HG02678 (cell line): ENCODE measurements at regions not wholly inside any gene's neighbourhood (a gene's known extent, or its start where the extent isn't known, plus 50 kb on each side); places are given as distances from the start of the nearest gene placed in this dataset.
A peak's percentile ranks its signal among the peaks of the same experiment; 100 is the strongest.
"Not testable (repeated sequence)": the region's sequence is repeated elsewhere in the genome, so short reads cannot be mapped to it uniquely, and the experiment has no call there.

Source experiments
- ATAC-seq: cut with Tn5 transposase; IDR thresholded peaks from one replicate; pipeline ENCODE4 v1.9.1; 2021; ENCODE audit warnings: mild to moderate bottlenecking, moderate library complexity; ENCODE audit not compliant: unreplicated experiment

DNA sequence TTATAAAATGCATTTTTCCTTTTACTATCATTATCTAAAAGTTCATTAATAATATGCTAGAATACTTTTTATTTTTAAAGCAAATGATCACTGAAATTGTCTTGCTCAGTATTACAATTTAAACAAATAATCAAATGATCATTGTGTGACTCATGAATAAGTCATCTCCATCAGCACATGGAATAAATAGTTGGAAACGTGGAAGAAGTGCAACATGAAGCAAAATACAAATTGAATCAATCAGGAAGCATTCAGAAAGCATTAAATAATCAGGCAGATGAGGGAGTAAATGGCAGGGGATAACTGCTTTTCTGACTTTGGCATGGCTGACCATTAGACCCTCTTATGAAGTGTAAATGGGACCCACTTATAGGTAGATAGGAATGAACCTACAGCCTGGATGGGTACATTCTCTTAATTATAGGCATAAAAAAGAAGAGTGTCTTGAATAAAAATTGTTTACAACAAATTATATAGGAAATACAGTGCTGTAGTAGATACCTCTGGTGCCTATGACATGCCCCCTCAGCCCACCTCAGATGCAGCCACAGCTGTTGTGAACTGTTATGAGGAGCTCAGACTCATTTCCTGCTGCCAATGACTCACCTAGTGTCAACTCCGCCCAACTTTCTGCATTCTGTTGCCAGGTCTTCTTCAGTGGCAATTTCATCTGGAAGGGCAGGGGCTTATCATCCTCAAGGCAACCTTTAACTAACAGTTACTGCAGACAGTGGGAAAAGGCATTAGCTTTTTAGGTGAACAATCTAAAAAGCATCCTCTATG, 936.0 kb downstream of the TRIB2 start:
- no peak for ATAC-seq

DNA sequence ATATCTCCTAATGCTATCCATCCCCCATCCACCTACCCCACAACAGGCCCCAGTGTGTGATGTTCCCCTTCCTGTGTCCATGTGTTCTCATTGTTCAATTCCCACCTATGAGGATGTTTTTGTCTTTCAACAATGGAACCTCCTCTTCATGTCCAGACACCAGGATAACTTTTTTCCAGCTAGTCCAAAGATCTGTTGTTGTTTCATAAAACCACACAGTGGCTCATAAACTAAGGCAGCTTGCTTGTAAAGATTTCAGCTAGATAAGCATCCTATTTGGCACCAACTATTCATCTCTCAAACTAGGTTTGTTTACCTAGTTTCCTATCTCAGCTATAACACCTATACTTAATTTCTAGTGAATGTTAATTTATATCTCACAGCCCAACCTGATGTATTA, 937.7 kb downstream of the TRIB2 start:
- ATAC-seq: no peak

DNA sequence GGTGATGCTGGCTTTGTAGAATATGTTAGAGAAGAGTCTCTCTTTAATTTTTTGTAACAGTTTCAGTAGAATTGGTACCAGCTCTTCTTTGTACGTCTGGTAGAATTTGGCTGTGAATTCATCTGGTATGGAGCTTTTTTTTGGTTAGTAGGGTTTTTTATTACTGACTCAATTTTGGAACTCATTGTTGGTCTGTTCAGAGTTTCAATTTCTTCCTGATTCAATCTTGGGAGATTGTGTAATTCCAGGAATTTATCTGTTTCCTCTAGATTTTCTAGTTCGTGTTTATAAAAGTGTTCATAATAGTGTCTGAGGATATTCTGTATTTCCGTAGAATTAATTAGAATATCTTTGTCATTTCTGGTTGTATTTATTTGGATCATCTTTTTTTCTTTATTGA, 943.5 kb downstream of the TRIB2 start:
- no peak for ATAC-seq

DNA sequence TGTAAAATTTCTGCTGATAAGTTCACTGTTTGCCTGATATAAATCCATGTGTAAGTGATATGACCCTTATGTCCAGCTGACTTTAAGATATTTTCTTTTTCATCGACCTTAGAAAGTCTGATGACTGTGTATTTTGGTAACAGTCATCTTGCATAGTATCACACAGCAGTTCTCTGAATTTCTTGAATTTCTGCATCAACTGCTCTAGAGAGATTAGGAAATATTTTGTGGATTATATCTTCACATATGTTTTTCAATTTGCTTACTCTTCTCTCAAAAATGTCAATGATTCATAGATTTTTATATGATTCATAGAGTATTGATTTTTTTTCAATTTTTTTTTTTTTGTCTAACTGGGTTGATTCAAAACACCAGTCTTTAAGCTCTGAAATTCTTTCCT, 945.3 kb downstream of the TRIB2 start:
- ATAC-seq: no peak

DNA sequence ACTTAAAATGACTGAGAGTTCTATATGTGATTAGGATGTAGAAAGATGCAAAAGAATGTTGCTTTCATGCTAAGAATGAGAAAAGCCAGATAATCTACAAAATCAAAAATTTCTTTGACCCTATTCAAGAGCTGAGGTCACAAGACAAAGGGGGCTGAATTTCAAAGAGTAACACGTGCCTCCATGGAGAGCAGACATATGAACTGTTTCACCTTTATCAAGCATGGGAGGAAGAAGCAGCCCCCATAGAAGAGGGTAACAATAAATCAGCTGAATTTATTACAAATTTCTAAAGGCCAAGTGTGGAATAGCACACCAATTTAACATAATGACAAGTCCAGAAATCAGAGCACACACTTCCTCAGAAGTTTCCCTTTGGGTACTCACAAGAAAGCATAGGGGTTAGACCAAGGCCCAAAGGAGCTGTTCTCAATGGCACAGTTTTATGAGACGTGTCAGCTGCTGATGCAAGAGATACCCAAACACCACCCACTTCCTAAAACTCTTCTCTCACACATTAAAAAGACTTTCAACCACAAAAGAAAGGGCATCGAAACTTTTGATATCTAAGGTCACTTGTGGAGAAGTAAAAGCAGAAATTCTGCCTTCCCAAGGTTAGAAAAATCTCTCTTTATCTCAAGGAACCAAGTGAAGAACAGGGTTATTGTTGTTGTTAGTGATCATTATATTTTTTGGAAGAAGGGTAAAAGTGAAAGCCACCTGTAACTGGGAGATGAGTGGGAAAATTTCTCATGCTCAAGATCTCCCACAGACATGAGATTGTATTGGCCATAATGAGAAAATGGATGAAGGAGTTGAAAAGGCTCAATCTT, 950.1 kb downstream of the TRIB2 start:
- peak; percentile 87 for ATAC-seq

DNA sequence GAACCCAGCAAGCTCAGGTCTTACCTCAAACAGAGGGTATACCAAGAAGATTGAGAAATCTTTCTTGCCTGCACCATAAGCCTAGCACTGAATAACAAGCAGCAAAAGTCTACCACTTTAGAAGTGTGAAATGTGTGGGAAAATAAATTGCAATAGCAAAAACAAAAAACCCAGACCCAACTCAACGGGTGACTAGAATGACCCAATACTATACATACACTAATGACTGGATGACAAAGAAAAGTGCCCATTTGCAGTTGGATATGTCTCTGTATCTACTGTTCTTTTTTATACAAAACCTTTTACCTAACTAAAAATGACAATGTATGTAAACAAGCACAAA, 950.6 kb downstream of the TRIB2 start:
- ATAC-seq: no peak

DNA sequence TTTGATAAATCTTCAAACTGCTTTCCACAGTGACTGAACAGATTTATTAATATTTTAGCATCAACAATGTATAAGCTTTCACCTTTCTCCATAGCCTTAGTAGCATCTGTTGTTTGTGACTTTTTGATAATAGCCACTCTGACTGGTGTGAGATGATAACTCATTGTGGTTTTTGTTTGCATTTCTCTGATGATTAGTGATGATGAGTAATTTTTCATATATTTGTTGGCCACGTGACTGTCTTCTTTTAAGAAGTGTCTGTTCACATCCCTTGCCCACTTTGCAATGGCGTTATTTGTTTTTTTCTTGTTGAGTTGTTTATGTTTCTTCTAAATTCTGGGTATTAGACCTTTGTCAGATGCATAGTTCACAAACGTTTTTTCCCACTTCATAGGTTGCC, 952.9 kb downstream of the TRIB2 start:
- ATAC-seq: no peak

DNA sequence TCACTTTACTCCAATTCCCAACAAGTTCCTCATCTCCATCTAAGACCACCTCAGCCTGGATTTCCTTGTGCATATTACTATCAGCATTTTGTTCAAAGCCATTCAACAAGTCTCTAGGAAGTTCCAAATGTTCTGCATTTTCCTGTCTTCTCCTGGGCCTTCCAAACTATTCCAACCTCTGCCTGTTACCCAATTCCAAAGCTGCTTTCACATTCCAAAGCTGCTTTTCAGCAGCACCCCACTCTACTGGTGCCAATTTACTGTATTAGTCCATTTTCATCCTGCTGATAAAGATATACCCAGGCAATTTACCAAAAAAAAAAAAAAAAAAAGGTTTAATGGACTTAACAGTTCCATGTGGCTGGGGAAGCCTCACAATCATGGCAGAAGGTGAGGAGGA, 957.1 kb downstream of the TRIB2 start:
- not testable (repeated sequence) for ATAC-seq

DNA sequence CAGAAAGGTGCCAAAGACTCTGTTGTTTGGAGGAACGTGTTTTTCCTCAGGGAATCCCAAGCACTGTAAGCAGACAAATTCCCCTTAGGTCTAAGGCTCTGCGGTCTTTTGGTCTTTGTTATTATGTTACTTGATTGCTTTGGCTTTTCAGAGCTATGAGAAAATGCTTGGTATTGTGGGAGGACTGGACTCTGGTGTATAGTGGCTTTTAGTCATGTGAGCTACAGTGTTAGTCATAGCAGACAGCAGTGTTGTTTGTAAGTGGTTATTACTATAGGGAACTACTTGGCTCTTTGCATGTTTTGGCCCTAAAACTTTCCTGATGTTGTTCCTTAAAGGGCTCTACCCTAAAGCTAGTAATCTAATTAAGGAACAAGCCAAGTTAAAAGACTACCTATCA, 956.2 kb upstream of the LRATD1 start:
- ATAC-seq: no peak

DNA sequence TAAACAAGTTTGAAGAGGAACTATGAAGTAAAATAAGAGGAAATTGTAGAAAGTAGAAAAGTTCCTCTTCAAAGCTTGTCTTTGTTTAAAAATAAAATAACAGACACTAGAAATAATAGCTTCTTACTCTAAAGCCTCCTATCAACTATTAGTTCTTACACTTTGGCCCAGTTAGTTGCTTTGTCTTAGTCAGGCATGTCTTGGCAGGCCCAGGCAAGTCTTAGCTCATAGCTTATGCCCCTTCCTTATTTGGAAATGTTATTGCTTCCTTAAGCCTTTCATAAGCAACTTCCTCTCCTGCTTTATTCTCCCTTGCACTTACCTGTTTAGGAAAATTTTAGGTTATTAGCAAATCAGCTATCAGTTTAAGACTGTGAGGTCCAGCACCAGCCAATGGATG, 950.6 kb upstream of the LRATD1 start:
- no peak for ATAC-seq

DNA sequence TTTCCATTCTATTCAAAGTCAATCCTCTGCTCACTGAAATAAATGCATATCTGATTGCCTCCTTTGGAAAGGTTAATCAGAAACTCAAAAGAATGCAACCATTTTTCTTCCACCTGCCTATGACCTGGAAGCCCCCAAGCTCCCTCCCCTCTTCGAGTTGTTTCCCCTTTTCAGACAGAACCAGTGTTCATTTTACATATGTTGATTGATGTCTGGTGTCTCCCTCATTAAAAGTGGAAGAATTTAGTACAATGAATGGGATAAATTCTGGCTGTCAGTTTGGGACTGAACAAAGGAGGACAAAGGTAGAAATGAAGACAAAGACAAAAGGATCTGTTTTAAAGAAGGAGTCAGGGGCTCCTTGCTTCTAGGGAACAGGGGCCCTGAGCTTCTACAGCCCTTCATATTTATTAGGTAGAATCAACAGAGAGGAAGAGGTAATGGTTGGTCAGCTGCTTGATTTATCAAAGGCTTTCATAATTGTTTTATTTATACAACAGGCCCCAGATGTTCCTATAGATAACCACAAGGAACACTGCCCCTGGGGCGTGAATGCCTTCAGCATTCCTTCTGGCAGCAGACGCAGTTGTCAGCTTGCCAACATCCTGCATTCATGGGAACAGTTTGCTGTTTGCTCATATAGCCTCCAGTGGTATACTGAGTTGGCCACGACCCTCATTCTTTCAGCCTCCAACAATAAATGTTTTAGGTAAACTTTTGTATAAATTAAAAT, 949.8 kb upstream of the LRATD1 start:
- ATAC-seq: no peak

DNA sequence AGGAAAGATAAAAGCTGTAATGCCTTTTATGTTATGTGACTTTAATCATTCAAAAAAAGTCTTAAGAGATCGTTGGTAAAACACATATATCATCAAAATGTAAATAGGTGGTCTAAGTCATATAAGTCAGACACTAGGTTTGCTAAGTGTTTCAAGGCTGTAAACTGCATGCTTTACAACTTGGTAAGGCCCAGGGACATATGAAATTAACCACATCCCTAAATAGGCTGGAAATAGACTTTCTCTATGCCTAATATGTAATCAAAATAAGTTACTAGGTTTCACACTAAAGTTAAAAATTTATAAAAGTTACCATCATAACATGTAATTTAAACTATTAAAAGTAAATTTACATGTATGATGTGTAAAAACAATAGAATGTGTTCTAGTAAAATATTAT, 946.3 kb upstream of the LRATD1 start:
- peak; percentile 87 for ATAC-seq

DNA sequence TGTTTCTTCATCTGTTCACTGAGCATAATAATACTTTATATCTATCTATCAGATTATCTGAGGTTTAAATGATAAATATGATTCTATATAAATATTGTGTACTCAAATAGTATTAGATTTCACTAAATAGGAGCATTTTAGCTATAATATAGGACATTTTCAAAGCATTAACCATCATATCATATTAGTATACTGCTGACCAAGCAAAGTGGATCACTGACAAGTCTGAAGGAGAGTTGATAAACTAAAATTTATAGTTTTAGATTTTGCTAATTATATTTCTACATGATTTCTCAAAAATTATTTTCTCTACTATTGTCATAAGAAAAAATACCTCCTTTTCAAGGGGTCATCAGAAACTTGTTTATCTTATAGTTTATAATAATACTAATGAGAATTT, 937.8 kb upstream of the LRATD1 start:
- ATAC-seq: no peak

DNA sequence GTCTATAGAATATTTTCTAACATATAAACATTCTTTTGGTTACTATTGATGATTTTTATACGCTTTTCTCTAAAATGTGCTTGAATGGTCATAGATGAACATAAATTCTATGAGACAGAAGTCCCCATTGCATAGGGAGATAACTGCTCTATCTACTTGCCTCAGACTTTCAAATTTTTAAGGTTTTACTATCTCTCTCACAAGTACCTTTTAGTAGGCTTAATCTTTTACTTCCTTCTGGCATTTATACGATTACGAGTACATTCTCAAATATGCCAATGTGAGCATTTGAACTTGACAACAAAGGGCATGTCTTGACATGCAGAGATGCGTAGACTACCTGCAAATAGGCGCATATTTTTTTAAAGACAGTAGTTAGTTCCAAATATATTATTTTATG, 935.9 kb upstream of the LRATD1 start:
- ATAC-seq: no peak

DNA sequence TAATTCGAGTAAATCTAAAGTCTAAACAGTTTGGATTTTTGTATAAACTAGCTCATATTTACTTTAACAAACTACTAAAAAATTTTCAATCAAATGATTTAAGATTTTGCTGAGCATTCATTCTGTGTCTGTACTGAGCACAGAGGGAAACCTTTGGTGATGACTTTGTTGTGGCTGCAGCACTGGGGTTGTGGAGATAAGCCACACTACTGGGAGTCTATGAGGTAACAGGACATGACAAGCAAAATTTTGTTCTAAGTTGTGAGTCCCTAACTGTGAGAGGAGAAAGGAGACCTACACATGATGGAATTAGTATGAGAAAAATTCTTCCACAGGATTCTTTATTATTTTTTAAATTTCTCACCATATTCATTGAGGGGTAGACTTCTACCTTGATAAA, 933.7 kb upstream of the LRATD1 start:
- ATAC-seq: no peak

DNA sequence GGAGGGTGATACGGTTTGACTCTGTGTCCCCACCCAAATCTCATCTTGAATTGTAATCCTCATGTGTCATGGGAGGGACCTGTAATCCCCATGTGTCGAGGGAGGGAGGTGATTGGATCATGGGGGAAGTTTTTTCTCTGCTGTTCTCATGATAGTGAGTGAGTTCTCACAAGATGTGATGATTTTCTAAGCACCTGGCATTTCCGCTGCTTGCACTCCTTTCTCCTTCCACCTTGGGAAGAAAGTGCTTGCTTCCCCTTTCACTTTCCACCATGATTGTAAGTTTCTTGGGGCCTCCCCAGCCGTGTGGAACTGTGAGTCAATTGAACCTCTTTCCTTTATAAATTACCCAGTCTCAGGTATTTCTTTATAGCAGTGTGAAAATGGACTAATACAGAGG, 932.6 kb upstream of the LRATD1 start:
- not testable (repeated sequence) for ATAC-seq

DNA sequence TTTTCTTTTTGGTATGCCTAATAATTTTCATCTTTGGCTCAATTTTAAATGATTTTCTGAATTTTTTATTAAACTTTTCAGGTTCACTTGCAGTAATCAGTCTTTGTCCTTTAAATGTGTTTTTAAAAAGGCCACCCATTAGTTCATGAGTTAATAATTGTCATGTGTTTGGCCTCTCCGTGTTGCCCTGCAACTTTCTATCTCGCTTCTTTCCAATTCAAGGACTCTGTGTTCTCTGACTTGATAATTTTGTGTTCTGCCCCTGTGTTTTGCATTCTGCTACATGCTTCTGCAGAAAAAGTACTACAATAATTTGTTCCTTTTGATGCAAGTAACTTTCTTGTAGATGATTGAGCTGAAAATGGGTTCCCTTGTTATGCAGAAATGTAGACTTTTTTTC, 921.4 kb upstream of the LRATD1 start:
- no peak for ATAC-seq

DNA sequence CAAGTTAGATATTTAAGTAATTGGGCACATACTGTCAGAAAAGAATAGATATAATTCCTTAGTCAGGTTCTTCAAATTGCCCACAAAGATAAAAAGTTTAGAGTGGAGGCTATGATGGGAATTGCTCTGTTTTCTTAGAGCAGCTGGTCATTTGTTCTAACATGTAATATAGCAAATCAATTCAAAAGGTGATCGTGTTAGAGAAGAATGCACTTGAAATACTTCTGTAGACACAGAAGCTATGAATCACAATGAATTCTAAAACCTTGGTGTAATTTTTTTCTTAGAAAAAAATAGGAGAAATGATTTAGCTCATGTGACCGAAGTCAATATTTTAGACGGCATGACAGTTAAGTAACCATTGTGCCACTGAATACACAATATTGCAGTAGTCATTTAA, 918.1 kb upstream of the LRATD1 start:
- no peak for ATAC-seq

DNA sequence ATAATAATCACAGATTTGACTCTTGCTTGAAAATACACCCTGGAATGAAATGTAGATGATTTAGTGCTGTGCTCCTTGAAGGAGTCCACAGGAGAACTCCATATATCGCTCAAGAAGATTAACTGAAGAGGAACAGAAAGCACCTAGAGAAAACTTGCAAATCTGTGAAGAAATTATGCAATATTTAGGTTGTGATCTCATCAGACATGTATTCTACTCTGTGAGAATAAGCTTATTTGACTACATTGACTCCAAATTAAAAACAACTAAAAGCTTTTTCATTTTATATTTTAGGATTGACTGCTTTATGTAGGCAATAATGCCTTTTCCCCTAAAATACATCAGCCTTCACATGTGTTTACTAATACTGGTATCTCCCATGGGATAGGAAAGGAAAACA, 906.6 kb upstream of the LRATD1 start:
- ATAC-seq: no peak

DNA sequence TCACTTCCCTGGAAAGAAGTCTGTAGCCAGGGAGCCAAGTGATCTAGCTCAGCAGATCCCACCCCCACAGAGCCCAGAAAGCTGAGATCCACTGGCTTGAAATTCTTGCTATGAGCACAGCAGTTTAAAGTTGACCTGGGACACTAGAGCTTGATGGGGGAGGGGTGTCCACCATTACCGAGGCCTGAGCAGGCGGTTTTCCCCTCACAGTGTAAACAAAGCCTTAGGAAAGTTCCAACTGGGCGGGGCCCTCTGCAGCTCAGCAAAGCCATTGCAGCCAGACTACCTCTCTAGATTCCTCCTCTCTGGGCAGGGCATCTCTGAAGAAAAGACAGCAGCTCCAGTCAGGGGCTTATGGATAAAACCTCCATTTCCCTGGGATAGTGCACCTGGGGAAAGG, 887.2 kb upstream of the LRATD1 start:
- ATAC-seq: no peak

DNA sequence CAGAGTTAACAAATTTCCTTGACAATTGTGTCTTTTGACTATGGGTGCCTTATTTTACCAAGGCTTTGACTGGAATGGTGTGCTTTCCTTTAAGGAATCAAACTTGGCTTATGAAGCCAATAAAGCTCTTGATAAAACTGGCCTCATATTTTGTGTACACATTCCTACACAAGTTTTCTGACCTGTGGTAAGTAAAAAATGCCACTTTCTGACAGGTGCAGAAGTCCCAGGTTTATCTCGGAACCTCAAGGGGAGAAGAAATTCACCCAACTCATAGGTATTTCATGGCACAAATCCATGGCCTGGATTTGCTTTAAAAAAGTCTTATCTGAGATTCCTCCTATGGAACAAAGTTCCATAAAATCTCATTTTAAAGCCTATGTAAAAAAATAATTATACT, 880.6 kb upstream of the LRATD1 start:
- ATAC-seq: no peak

DNA sequence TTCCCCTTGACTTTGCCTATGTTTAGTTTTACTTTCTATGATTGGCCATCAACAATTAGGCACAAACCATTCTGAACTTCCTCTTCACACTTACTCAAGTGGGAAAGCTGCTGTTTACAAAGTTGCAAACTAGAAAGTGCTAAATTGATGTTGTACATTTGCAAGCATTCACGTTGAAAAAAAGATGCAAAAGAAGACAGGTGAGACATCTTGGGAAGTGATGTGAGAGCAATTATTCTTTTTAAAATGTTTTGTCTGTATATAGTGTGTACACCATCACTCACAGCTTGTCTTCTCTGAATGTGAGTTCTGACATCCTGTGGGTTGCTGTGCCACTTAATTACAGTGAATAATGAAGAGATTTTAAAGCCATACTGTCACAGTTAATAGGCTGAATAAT, 874.1 kb upstream of the LRATD1 start:
- ATAC-seq: no peak
